Breast epithelium (tissue), 3 donors: ENCODE measurements at regions not wholly inside any gene's neighbourhood (a gene's known extent, or its start where the extent isn't known, plus 50 kb on each side); places are given as distances from the start of the nearest gene placed in this dataset.

Experiments
- CTCF ChIP-seq, 3 donors: fragments of 450-650 bp; IDR thresholded peaks; one replicate each; pipeline ENCODE4 v1.5.1; 2016 to 2017; ENCODE audit warnings: antibody characterized with exemption in 3 of 3, mild to moderate bottlenecking in 3 of 3, moderate library complexity in 3 of 3
- POLR2A ChIP-seq: fragments of 450-650 bp; IDR thresholded peaks from one replicate; pipeline ENCODE4 v1.6.1; 2016; ENCODE audit warnings: antibody characterized with exemption, mild to moderate bottlenecking, moderate library complexity

- TF ChIP-seq CTCF (IDR thresholded peaks at IDR 0.05) (no peak), POLR2A (no peak)
Observed at GRCh38 chr18:43506935-43507334, 229.6 kb upstream of the SYT4 start.
